ENCODE measurements at regions not wholly inside any gene's neighbourhood (a gene's known extent, or its start where the extent isn't known, plus 50 kb on each side); places are given as distances from the start of the nearest gene placed in this dataset.

DNA sequence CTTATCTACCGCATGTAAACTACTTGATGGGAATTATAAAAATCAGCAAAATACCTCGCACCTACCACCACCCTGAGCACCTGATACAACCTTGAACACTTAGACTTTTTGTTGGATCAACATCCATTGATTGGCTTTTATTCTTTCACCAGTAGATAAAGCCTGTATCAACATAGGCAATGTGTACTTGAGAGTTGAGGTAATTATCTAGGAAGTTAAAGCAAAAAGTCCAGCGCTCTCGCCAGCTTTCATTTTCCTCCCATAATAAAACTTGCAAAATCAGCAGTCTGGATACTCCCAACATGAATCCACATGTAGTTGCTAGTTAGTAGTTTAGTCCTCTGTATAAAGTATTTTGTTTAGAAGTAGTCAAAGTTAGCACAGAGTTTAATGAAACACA lies 132.0 kb upstream of the PRDM1 start:
- DNase-seq = no peak

DNA sequence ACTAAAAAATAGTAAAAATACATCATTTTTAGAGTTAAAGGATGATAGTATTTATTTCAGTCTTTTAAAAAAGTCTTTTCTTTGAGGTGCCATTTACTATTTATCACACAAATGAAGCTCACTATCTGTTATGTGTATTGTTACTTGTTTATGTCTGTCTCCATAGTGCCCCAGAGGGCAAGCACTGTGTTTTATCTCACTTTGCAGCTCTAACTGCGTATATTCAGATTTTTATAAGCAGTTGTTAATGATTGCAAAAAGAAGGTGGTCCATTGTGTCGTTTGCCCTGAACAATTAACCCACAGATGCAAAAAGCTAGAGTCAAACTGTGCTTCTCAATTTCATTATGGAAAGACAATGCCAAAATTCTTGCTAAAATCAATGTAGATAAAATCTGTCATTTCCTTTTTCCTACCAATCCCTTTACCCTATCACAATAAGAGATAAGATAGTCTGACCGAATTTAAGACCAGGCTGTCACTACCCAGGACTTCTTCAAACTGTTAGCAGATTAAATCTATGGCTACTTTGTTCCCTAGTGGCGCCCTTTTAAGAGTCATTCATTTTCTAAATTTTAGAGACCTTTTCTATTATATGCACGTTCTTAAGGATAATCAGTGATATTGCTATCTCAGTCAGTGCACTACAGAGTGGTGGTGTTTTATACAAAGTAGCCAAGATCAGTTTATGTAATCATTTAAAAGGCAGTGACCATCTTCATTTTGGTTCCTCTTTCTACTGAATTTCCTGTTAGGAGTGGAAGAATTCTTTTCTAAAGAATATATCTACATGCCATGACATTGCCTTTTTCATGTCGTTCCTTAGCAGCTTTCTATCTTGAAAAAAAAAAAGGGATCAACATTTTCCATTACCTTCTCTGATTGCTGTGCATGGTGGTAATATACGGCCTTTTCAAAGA lies 133.1 kb upstream of the PRDM1 start:
- no peak for DNase-seq

DNA sequence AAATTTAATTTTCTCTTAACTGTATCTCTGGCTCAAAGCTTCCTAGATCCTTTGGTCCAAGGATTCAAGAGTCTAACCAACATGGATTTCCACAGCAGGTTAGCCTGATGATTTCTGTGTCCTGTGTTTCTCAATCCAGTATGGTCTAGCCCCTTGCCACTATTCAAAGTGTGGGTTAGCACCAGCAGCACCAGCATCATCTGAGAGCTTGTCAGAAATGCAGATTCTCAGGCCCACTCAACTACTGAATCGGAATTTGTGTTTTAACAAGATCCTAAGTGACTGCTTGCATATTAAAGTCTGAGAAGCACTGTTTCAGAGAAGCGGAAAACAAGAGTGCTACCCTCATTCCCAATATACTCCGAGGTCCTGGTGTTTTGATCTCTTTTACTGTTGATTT lies 133.8 kb upstream of the PRDM1 start:
- DNase-seq = no peak

DNA sequence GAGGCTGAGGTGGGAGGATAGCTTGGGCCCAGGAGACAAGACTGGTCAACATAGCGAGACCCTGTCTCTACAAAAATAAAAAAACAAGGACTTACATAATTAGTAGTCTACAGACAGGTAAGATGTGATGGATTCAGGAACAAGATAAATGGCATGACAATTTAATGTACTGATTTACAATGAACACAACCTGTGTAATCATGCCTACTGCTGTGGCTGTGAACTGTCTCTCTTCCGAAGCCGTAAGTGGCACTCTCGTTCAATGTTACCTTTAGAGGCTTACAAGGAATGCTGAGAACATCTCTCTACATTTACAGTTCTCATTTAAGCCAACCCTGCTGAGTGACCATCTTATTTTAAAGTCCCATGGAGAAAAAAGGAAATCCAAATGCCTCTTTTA lies 134.8 kb upstream of the PRDM1 start:
- DNase-seq = no peak

DNA sequence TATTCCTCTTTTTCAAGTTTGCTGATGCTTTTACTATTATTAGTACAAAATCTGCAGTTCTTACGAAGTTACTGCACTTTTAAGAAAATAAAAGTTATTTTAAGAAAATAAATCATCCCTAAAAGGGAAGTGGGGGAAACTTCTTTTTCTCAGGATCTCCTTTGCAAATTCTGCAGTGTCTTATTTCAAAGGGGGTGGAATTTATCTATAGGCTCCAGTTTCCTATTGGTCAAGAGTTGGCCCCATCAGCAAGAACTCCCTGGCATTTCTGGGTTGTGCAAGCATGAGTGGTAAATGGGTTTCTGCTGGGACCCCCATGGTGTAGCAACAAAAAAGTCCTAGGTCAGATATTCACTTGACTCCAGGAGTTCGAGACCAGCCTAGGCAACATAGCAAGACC lies 136.3 kb upstream of the PRDM1 start:
- no peak for DNase-seq

DNA sequence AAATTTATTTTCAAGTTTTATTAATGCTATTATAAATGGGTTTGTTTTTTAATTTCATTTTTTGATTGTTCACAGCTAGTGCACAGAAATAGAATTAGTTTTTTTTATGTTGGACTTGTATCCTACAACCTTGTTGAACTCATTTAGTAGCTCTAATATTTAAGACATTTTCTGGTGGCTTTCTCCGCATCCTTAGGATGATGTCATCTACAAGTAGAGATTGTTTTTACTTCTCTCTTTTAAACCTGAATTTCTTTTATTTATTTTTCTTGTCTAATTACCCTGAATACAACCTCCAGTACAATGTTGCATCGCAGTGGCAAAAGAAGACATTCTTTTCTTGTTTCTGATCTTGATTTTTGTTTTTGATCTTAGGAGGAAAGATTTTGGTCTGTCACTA lies 142.6 kb upstream of the PRDM1 start:
- DNase-seq = no peak

DNA sequence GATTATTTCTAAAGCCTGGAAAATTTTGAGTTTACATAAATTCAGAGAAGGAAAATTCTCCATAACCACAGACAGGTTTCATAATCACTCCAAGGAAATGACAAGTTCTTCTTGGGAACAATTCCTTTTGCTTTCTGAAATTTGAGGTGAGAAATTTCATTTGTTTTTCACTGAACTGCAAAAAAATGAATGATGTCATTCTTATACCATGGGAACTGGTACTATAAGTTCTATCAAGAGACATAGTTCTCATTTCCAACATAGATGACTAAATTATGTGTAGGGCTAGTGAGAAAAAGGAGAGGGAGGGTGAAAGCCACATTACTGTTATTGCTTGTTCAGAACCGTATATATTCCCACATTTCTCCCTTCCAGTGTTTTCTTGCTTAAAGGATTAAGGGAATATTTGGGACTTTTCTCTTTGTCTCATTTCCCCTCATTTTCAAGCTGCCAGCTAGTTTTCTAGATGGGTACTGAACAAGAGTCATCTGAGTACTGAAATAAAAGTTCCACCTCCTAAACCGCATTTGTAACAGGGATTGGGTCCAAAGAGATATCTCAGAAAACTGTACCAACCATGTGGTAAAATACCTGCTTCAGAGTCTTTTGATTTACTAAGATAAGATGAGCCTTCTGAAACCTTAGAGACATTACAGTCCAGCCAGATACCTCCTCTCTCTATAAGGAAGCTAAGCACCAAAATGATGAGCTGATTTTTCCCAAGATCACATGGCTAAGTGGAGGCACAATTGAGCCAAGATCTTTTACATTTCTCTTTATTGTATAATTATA lies 144.3 kb upstream of the PRDM1 start:
- no peak for DNase-seq

DNA sequence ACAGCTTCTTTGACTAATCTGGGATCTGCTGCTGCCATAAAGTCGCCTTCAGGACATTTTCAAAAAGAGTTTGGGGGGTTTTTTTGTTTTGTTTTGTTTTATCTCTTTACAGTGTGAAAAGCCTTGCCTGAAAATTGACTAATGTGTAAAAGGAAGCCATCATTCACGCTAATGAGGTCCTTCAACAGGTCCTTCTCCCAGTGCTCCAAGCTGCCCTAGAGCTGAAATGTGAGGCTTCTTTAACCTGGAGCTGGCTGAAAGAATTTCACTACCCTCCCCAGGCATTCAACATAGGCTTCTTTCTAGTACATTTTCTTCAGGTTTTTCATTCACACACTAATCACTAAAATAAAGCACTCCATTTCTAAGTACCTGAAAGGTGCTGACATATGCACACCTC lies 145.1 kb upstream of the PRDM1 start:
- DNase-seq = no peak

DNA sequence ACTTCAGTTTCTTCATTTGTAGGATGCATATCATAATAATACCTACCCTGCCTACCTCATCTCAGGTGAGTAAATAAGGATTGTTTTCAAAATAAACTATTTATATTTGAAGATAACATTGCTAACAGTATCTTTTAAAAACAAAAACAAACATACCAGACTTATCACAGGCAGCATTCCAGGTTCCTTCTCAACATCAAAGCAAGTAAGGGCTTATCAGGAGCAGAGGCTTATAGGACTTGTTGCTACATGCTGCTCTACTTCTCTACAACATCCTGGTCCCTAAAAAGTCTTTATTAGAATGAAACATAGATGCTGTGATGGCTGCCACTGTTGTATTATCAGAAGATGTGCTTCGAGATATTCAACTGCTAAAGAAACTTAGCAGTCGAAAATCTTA lies 149.2 kb upstream of the PRDM1 start:
- no peak for DNase-seq

DNA sequence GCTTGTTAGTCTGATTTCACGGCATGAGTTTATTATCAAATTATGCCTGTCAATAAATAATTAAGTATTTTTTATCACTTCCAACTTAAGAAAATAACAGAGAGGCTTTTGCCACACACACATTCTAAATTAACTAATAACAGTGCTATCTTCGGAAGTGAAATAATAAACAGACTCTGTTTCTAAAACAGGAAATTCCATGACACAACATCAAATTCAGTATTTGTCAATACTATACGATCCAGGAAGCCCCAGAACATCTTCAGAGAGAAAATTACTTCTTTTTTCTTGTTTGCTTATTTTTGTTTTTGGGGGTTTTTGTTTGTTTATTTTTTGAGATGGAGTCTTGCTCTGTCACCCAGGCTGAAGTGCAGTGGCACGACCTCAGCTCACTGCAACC lies 150.7 kb upstream of the PRDM1 start:
- DNase-seq = no peak

DNA sequence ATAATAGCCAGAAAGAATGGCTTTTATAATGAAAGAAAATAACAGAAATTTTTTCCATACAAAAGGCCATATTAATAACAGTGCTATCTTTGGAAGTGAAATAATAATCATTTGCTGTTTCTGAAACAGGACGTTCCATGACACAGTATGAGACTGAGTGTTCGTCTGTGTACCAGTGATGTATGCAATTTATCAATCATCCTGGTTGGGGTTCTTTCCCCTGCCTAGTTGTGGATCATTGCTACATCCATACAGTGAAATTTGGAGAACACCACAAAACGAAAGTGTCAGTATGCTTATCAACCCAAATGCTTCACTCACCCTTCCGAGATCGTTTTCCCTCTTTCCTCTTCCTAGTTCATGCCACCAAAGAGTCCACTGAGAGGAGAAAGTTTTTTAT lies 151.4 kb upstream of the PRDM1 start:
- DNase-seq = no peak

DNA sequence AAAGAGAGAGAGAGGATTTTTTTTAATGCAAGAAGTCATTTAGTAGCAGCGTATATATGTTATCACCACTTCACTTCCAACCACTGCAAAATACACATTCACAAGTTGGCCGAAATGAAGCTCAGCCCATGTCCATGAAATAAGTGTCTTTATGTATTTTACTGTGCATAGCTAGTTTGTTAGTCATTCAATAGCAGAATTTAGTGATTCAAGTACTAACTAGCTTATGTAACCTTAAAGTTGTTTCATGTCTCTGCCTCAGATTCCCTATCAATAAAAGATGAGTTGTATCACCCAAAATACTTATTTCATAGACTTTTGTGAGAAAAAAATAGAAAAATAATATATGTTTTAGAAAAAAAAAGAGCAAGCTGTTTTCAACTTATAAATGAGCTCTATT lies 153.7 kb upstream of the PRDM1 start:
- DNase-seq = no peak

DNA sequence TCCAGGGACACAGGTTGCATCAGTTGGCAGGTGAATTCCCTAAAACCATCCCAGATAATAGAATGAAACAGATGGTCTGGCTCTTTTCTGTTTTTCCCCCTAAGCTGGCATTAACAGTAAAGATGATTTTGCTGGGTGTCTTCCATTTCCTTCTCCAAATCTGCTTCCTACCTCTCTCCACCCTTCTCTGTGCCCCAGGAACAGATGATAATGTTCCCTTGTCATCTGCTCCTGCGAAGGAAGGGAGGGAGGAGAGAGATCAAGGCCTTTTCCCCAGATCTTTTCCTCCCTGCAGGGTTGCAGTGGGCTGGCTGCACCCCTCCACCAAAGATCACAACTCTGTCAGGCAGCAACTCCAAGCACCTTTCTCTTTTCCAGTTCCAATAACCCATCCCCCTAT lies 156.5 kb upstream of the PRDM1 start:
- DNase-seq = no peak

DNA sequence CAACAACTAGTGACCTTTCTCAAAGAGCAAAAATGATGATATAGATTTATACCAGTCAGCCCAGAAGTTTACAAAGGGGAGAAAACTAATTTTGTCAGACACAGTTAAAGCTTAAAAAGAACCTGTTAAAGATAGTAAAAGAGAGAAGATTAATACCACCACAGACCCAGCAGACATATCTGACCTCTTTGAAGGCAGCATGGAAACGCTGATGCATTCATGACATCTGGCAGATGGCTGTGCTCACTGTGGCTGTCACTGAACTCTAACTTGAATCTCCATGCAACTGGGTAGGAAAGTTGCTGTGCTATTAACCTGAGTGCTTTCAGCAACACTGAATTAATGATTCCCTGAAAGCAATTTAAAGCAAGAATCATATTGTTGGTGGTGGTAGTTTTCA lies 159.8 kb upstream of the PRDM1 start:
- no peak for DNase-seq

DNA sequence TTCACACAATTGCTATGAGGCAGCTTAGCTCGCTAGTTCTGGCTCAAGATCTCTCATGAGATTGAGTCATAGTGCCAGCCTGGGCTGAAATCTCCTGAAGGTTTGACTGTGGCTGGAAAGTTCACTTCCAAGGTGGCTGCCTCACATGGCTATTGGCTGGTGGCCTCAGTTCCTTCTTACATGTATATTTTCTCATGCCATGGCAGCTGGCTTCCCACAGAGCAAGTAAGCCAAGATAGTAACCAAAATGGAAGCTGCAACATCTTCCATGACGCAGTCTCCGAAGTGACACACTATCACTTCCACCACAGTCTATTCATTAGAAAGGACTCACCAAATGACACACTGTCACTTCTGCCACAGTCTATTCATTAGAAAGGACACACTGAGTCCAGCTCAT lies 160.4 kb upstream of the PRDM1 start:
- DNase-seq = no peak

DNA sequence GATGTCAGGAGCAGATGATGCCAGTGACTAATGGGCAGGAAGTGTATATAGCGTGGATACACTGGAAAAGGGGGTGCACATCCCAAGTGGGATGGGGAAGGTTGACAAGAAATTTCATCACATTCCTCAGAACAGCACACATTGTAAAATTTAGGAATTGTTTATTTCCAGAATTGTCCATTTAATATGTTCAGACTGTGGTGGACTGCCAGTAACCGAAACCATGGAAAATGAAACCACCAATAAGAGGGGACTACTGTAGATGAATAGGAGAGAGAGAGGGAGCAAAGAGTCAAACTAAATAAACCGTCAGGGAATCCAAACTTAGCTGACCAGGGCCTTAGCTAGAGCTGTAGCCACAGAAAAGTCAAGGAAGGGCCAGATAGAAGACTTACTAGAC lies 164.4 kb upstream of the PRDM1 start:
- no peak for DNase-seq

DNA sequence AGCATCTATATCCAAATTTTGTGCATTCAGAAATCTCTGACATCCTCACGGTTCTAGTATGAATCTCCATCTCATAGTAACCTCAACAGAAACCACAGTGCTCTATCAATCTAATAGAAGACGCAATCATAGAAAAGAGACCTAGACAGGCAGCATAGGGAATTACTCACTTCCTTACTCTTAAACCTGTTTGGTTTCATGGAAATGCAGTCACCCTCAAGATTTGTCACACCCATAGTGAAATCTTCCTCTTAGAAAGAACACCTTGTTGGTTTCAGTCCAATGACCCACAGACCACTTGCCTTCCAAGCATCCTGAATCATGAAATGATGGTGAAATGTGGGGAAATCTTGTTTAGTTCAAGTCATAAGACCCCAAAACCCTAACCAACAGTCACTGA lies 166.1 kb upstream of the PRDM1 start:
- DNase-seq = no peak

DNA sequence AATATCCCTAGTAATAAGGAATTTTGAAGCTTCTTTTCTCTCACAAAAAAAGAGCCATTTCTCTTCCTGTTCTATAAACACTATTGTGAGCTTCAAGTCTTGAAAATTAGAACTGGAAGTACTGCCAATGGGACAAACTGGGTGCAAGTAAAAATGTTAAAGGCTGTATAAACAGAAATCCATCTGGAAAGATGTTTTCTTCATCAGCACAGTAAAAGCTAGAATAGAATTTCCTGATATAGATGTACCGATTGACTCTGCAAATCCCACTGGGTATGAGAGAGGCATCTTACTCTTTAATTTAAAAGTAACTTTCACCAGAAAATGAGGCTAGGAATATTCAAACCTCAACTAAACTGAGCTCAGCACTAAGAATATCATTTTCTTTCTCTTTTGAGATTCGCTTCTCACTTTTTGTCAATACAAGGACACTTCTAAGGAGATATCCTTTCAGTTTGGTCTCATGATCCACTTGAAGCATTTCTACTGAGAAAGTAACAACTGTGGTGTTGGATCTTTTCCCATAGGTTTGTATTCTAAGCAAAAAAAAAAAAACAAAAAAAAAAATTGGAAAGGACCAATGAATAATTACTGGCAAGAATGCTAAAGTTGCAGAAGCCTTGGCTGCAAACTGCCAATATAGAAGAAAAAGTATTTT lies 169.0 kb upstream of the PRDM1 start:
- DNase-seq = no peak

DNA sequence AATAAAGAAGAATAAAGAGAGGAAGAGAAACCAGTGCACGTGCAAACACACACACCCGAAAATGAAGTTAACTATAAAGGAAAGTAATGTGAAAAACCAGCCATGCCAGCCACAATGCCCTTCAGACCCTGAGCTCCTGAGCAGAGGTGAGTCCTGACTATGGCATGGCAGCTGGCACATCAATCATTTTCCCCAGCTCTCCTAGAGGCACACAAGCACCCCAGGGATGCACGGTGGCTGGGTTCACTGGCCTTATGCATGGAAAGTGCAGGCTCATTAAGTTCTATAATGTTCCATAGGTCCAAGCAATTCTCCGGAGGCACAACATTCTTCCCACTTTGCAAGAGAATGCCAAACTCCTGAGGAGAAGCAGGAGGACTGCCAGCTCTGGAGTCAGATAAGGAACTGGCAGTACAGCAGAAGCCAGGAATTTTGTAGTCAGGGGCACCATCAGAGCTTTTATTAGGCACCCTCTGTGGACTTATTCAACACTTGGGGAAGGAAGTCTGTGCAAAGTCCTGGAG lies 175.0 kb upstream of the PRDM1 start:
- DNase-seq = no peak

DNA sequence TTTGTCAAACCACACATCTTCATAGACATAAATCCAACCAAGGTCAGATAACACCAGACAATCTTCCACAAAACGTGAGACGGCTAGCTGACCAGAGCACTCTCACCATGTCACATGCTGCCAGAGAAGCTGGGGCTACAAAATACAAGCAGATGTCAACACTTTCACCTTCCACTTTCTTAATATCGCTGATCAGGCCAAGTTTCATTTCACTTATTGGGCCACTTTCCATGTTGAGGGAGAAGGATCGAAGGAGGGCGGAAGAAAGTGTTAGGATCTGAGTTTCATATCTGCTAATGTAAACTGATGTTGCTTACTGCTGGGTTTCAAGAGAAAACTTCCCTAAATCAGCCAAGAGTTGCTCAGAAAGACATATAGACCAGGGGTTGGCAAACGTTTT lies 177.0 kb upstream of the PRDM1 start:
- no peak for DNase-seq

DNA sequence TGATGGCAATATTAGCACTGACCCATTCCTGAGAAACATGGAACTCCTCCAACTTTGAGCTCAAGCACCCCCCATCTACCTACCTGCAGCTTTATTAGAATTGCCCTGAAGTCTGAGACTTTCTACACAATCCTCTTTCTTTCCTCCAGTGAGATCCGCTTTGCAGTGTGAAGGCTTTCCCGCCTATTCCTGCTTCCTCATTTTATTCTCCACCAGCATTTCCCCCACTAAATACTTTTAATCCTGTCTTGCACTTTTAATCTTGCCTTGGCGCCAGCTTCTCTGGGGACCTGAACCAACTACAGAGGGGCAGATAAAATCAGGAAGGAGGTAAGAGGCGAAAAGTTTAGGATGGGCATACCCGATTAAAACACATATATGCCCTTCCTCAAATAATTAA lies 178.1 kb upstream of the PRDM1 start:
- DNase-seq = no peak

DNA sequence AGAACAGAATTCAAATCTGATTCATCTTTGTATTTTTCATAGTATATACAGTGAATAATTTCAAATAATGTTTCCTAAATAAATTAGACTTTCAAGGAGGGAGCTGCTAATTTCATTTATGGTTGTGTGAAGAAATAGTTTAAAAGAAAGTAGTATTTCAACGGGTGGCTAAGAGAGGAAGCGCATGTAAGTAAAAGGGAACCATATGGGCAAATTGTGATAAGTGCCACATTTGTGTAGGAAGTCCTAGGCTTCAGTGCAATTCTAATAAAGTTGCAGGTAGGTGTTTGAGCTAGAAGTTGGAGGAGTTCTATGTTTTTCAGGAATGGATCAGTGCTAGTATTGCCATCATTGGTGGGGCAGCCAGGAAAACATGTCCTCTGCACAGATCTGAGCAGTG lies 178.8 kb upstream of the PRDM1 start:
- DNase-seq = no peak

DNA sequence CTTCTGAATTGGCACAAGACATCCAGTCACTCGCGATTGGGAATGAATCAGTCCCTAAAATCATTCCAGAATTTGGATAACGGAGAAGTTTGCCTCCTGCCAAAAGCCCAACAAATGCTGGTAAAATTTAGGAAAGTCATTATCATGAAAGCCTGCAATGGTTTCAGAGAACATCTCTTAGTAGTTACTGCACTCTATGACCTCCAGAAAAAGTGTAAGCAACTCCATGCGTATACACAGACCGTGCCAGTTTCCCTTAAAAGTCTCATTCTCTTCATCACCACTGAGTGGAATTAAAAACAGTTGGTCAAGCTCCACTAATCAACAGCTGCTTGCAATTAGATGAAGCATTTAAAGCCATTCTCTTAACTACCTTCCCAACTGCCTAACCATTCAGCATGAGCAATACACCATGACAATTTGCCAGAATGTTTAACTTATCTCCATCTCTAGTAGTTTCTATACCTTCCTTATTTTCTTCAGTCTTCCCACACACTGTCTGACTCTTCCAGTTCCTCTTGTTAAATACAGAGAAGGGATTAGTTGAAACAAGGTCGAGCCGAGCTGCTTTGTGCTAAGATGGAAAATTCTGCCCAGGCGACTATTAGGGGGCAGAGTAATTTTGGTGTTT lies 183.6 kb upstream of the PRDM1 start:
- DNase-seq = no peak
